GM19035 (cell line): ENCODE measurements at regions not wholly inside any gene's neighbourhood (a gene's known extent, or its start where the extent isn't known, plus 50 kb on each side); places are given as distances from the start of the nearest gene placed in this dataset.
"Not testable (repeated sequence)": the region's sequence is repeated elsewhere in the genome, so short reads cannot be mapped to it uniquely, and the experiment has no call there.

Experiments
- ATAC-seq: cut with Tn5 transposase; IDR thresholded peaks from one replicate; pipeline ENCODE4 v1.9.1; 2021; ENCODE audit not compliant: unreplicated experiment

DNA sequence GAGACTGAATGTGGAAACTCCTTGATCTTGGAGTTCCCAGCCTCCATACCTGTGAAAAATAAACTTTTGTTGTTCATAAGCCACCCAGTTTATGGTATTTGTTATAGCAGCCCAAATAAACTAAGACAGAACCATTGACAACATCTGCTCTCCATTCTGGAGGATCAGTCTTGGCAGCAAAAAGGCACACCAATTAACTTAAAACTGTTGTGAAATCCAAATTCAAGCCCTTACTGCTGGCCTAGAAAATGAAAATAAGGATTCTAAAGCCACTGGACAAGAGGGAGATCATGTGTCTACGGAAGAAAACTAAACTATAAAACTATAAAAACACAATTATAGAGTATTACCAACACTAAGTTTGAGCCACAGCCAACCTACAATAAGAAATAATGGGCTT is 172.1 kb upstream of the RNPC3 start:
- no peak for ATAC-seq

DNA sequence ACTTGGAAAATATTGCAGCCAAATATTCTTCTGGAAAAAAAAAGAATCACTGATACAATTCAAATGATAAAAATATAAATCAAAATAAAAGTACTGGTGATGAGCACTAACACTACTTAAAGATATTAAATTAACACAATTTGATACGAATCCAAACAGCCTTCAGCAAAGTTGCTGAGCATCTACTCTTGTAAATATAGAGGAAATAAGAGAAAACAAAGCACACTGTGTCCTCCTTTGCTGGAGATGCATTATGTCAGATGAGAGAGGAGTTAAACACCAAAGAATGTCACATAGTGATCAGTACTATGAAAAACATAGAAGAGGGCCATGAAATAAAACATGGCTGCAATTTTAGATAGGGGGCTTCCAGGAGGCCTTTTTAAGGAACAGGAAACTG is 177.4 kb upstream of the RNPC3 start:
- no peak for ATAC-seq

DNA sequence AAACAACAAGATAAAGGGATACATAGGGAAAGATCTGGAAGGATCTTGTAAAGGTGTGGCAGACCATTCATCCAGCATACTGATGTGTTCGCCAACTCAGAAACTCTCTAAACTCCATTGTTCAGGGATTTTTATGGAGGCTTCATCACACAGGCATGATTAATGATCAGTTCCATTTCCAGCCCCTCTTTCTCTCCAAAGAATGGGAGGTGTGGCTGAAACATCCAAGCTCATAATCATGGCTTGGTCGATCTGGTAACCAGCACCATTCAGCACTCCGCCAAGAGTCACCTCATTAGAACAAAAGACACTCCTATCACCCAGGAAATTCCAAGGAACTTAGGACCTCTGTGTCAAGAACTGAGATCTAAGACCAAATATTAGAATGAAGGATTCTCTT is 180.6 kb upstream of the RNPC3 start:
- no peak for ATAC-seq

DNA sequence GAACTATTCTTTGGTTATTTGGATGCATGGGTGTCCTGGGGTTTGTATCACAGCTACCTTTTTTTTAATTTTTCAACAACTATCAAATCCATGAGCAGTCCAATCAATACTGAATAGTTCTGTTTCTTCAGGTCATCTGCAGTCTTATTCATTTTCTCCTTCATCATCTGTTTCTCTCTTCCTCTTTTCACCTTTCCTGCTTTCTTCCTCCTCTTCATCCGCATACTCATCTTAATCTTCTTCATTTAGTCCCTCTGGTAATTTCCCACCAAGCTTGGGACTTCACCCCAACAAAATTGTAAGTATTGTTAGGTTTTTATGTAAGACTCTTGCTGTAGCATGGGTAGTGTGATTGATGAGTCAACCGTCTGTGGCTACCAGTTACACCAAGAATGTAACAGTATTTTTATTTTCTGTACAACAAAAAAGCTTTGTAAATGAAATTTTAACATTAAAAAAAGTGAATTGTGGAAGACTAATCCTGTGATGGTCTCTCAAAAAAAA is 184.1 kb upstream of the RNPC3 start:
- ATAC-seq: no peak

DNA sequence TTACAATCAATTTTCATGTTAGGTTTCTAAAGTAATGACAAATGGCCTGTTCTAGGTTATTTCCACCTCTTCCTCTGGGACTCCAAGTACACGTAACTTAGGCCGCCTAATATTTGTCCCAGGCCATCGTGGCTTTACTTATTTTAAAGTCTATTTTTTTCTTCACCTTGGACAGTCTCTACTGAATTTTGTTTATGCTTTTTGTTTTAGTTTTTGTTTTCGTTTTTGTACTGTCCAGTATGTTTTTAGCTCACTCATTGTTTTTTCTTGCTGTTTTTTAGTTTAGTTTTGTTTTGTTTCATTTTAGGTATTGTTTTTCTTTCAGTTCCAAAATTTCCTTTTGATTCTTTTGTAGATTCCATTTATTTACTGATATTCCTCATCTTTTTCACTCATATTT is 187.7 kb upstream of the RNPC3 start:
- no peak for ATAC-seq

DNA sequence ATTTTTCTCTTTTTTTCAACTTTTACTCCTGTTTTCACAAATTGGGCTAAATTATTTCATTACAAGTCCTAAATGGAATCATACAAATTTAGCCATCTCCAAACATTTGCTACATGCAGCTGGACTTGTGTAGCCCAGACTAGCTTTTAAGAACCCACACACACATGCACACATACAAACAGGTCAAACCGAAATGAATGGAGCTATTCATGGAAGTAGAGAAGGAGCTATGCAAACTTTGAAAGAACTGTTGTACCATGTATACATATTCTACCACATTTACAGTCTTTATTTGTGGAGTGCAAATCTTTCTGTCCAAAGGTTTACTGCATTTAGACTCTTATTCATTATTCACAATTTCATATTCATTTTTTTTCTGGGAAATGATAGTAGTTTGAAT is 189.1 kb upstream of the RNPC3 start:
- ATAC-seq: no peak

DNA sequence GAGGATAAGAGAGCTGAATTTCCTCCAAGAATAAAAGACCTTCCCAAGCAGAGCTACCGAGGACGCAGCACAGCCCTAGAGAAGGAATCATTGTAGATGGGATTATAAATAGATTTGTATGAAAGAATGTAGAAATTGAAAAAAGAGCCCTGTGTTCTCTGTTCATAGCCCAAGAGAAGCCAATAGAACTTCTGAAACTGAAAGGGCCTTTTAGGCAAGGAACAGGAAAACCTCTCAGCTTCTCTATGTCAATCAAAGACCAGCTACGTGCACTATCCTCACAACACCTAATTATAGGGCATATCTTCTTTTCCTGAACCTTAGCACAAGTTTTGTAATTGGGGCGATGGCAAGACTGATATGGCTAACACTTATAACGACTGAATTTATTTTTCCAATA is 192.4 kb upstream of the RNPC3 start:
- peak; percentile 66 for ATAC-seq

DNA sequence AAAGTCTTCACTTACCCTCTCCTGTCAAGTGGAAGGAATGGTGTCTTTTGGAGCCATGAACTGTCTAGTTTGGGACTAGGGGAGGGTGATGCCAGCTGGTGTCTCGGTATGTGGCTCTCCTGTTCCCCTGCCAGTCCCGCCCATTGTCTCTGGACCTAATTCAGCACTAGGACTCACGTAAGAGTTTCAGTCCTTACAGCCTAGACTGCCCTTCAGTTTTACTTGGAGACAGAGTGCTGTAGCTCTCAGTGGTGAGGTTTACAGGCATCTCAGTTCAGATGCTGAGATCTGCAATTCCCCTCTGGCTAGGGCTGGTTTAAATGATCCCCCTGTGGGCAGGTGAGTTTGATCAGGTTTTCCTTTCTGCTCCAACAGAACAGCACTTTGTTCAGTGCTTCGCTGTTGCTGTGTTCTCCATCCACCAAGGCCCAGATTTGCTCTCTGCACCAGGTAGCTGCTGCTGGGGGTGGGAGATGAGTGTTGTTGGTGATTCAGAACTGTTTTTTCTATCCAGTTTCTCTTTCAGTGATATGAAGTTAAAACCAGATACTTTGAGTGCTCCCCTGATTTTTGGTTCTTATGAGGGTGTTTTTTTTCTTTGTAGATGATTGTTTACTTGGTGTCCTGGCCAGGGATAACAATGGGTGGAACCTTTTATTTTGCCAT is 198.3 kb upstream of the RNPC3 start:
- no peak for ATAC-seq

DNA sequence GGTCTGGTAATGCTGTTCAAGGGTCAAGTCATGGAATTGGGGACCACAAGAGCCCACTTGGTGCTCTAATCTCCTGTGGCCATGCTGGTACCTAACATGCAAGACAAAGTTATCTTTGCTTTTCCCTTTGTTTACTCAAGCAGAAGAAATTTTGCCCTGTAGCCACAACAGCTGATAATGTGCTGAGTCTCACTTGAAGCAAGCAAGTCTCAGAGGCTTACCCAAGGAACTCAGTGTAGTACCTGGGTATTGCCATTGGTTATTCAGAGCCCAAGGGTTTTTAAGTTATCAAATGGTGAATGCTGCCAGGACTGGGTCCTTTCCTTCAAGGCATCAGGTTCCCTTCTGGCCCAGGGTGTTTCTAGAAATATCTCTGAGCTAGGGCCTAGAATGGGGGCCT is 198.9 kb upstream of the RNPC3 start:
- ATAC-seq: no peak

DNA sequence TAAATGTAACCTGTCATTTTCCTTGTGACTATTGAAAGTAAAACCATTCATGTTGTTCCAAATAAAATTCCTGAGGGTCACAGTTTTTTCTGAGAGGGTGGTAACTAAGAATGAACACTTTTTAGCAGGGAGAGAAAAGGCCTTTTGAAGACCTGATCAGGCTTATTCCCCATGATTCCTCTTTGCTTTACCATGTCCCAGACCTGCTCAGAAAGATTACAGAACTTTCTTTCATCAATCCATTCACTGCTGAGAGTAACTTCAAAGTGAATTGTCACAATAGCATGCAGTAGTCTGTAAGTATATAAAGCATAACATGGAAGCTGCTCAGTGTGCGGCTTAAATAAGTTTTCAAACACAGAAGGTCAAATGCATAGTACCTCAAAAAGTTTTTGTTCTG is 201.5 kb upstream of the COL11A1 start:
- no peak for ATAC-seq

DNA sequence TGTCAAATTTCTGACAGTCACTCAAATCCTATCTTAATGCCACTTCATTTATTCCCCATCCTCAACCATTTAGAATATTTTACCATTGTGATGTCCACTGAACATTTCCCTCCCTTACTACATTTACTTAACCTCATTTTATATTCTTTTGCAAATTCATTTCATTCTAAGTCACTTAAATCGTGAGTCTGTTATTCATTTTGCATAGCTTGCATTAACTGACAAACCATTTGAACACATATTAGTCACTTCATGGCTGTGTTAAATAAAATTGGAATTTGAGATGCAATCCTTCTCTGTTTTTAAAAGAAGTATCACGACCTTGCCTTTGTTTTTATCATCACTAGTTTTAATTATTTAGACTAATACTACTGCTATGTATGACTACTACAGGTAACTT is 199.4 kb upstream of the COL11A1 start:
- no peak for ATAC-seq

DNA sequence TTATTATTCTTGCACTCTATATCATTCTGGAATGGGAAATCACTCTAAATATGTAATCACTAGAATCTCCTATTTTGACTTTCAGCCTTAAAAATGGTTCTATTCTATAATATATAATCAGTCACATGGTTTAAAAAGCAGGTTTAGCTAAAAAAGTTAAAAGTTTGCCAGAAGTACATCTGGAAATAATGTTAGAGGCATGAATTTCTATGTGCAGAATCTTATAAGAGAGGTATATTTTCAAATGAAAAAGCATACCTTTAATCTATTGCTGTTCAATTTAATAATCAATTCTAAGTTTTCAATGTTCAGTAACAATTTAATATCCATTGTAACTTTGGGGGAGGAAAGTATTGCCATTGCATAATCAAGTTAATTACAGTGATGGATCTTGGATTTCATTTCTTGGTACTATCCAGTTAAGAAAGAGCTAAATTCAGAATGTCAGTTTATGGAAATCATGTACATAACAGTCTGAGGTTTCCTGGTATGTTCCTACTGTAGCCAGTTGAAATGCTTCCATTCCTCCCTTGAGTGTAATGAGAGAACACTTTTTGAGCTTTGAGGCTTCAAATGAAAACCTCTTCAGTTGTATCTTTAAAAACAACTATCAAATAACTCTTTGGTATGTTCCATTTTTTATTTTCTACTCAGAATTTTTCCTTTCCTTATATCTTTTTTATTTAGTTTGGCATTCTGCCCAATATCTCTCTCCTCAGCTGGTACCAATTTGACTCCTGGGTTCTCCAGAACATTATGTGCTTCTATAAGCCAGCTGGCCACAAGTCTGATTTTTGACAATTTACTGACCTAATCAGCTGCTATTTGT is 175.7 kb upstream of the COL11A1 start:
- ATAC-seq: no peak

DNA sequence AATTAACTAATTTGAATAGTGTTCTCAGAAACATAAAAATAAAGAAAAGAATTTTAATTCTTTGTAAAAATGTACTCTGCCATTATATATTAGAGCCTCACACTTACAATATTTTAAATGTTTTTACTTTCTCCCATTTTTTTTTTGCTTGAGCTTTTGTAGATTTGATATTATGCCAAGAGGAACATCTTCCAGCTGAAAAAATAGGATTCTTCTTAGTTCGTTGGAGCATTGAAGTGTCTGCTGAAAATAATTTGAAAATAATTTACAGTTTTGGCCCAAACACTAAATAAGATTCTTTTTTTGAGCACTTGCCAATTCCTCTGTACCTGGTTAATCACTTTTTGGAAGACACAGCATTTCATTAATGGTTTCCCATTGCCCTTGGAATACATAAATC is 175.0 kb upstream of the COL11A1 start:
- ATAC-seq: no peak

DNA sequence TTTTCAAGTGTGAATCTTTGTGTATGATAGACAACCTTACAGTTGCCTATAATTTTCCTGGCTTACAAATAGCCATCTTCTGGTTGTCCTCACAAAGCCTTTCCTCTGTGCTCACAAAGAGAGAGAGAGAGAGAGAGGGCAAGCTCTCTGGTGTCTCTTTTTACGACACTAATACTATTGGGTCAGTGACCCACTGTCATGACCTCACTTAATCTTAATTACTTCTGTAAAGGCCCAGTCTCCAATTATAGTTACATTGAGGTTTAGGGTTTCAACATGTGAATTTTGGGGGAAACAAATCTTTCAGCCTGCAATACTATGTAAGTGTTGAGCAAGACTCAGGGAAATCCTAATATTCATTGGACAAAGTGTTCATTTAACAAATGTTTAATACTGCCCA is 167.4 kb upstream of the COL11A1 start:
- no peak for ATAC-seq

DNA sequence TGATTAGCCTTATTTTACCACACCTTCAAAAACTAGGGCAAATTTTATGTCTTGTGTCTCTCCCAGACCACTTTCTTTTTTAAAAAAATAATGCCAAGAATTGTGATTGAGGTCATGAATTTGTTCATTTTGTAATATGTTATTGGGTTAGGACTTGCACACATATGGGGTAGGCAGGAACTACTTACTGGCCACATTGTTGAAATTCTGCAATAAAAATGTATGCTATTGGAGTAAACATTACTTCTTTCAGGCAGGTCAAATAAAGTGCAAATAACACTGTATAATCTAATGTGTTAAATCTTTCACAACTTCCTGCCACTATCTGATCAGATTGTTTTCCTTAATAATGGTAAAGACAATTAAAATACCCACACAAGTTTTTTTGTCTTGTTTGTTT is 166.6 kb upstream of the COL11A1 start:
- ATAC-seq: no peak

DNA sequence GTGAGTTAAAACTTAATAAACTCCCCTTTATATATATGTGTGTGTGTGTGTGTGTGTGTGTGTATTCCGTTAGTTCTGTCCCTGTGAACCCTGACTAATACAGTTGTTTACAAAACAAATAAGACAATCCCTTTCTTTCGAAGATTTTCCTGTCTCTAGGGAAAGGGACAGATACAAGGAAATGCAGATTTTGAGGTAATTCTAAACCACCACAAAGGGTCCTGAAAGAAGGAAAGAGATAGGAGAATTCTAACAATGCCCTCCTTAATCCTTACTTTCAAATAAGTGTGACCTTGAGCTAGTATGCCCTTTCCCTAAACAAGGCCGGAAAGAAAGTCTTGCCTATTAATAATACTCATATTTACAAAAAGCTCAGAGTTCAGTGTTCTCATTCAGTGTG is 164.8 kb upstream of the COL11A1 start:
- ATAC-seq: no peak

DNA sequence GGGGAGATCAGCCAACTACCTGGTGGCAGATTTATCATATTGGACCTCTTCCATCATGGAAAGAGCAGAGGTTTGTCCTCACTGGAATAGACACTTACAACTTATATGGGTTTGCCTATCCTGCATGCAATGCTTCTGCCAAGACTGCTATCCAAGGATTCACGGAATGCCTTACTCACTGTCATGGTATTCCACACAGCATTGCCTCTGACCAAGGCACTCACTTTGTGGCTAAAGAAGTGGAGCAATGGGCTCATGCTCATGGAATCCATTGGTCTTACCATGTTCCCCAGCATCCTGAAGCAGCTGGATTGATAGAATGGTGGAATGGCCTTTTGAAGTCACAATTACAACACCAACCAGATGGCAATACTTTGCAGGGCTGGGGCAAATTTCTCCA is 163.1 kb upstream of the COL11A1 start:
- ATAC-seq: not testable (repeated sequence)

DNA sequence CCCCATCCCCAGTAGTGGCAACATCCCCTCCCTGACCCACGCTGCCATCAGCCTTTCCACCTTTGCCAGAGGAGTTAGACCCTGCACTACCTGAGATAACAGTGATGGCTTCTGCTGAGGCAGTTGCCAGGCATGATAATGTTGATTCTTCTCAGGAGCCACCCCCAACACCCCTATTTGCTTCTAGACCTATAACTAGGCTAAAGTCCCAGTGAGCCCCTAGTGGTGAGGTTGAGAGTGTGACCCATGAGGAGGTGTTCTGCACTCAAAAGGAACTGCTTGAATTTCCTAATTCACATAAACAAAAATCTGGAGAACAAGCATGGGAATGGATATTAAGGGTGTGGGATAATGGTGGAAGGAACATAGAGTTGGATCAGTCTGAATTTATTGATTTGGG is 159.6 kb upstream of the COL11A1 start:
- ATAC-seq: no peak

DNA sequence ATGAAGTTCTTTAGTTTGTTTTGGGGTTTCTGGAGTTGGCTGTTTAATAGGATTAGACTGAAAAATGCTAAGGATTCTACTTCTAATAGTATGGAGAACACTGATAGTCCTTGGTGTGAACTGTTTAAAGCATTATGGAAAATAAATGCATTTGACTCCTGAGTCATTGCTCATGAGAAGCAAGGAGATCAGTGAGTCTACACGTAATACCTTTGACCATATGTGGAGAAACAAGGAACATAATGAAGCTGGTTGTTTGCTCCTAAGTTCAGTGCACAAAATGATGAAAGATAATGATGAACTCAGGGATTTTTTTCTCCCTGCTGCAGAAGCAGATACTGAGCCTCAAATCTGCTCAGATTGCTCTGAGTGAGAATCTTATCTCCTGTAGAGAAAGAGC is 158.9 kb upstream of the COL11A1 start:
- ATAC-seq: no peak

DNA sequence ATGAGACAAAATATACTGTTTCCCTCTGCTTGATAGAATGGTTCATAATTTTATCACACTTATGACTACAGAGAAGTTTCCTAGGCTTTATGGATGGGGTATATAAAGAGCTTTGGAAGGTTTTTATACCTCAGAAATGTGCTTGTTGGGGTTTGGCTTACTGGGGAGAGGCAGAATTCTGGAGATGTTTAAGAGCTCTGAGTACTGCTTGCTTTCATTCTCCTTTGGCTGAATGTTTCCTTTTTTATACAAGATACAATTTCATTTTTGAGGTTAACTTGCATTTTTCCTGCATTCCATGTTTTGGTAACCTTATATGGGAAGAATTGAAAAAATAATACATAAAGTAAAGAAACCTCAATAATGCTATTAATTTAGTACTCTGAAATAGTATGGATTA is 157.7 kb upstream of the COL11A1 start:
- no peak for ATAC-seq

DNA sequence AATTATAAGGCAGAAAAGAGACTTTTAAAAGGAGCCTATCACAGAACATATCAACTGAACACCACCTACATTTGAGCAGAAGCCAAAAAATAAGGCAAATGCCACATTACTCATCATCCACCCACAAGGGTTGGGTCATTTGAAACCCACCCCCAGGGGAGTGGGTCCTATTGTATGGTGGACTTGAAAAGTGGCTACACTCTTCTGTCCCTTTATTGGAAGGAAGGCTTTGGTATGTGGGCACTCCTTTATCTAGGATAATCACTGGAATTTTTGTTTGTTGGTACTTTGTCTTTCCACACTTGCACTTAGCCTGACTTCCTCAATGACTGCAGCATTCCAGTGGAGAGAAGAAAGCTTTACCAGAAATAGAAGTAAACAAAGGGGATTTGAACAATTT is 157.2 kb upstream of the COL11A1 start:
- ATAC-seq: no peak

DNA sequence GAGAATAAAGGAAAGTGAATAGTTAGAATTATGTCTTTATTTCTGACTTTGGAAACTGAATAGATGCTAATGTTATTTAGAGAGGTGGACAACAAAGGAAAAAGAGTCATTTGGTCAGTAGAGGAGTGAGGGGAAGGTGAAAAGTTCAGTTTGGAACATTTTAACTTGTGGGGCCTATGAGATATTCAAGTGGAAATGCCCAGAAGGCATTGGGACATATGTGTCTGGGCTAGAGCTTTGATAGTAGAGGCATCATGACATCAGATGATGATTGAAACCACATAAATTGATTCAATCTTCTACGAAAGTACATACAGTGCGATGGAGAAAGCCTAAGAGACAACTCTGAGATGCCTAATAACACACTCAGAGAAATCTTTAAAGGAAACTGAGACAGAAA is 151.7 kb upstream of the COL11A1 start:
- ATAC-seq: no peak

DNA sequence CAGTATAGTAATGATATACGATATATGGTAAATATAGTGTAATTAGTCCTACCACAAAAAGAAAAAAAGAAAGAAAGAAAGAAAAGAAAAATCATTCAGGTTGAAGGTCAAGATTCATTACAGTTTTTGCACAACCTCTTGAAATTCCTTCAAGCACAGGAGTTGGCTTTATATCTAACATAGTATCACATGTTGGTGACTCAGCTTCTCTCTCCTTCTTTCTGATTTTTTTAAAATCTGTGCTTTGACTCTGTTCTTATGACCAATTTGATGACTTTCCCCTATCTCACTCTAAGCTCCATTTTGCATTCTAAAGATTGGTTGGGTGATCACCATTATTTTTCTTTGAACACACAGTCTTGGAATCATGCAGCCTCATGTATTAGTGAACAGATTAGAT is 148.2 kb upstream of the COL11A1 start:
- ATAC-seq: no peak
